ENCODE measurements at regions not wholly inside any gene's neighbourhood (a gene's known extent, or its start where the extent isn't known, plus 50 kb on each side); places are given as distances from the start of the nearest gene placed in this dataset.

DNA sequence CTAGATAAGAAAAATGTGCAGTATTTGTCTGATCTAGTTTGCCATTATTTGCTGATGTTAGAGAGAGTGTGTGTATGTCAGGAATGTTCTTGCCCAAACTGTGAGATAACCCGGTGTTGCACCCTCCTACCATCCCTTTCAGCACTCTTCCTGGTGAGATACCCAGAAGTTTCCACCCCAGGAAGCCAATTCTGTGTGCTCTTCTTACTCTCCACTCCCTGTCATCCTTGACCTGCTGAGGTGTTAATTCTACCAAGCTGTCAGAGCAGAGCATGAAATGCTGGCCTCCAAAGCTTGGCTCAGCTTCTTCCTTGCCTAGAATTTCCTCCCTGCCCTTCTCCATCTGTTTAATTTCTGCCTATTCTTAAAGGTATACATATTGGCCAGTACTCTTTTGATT, 237.3 kb upstream of the CNR1 start:
- Histone ChIP-seq H2AFZ (ENCODE audit: low read length) (no peak overlapping the region), H4K20me1 (ENCODE audit: insufficient read depth, low read length) (no peaks in the 10 kb centered on the region), H3K79me2 (ENCODE audit: insufficient read depth, low read length) (no peaks in the 10 kb centered on the region), H3K27me3 (ENCODE audit: control insufficient read depth in 1 of 2, insufficient read depth in 2 of 2, low read length in 2 of 2) (no peaks in the 10 kb centered on the region), H3K9ac (ENCODE audit: insufficient read depth, low read depth, low read length) (no peak overlapping the region), H3K4me1 (ENCODE audit: insufficient read depth, low read length) (no peaks in the 10 kb centered on the region), H3K4me2 (ENCODE audit: low read depth, low read length) (no peak overlapping the region), H3K27ac (ENCODE audit: extremely low read length, insufficient read depth, low read length) (no peak overlapping the region), H3K9me3 (ENCODE audit: low read length) (no peaks in the 10 kb centered on the region), H3K36me3 (replicated peaks in 1 of 2; ENCODE audit: control insufficient read depth in 1 of 2, insufficient read depth in 2 of 2, low read length in 2 of 2) (no peaks in the 10 kb centered on the region), H3K4me3 (replicated peaks in 1 of 3; ENCODE audit: insufficient read depth in 1 of 3, low read depth in 2 of 3, low read length in 3 of 3) (no peak overlapping the region)
- 0% methylated on average over 1 of the region's 1 CpG for WGBS (ENCODE audit: low lambda C conversion rate)
- DNase-seq (ENCODE audit: low spot score) = no peak
- intact Hi-C loops (cut with micrococcal nuclease; ENCODE audit: unreplicated experiment) (no loop called here), in situ Hi-C loops (cut with HindIII; ENCODE audit: extremely low pct_ligation_motif_present, low pct_unique_long_range_greater_than_20kb) (no loop called here)
- CTCF ChIA-PET (ENCODE audit: low intra/inter-chr PET ratio, low total read pairs) = no interaction called here
- BruUV-seq (replicated peaks) = no TSS peak
- no peak for FAIRE-seq
- no peak for ATAC-seq
- POLR2A ChIA-PET = no interaction called here
- TF ChIP-seq RBAK (CRISPR knock-in tag; IDR thresholded peaks at IDR 0.05) (no peak), MIER2 (CRISPR knock-in tag; IDR thresholded peaks at IDR 0.05) (no peak), JARID2 (CRISPR knock-in tag; IDR thresholded peaks at IDR 0.05; ENCODE audit: insufficient replicate concordance) (no peak), KDM3A (CRISPR knock-in tag; IDR thresholded peaks at IDR 0.05; ENCODE audit: low read depth) (no peak), ZNF367 (CRISPR knock-in tag; IDR thresholded peaks at IDR 0.05; ENCODE audit: borderline replicate concordance) (no peak), ZNF549 (CRISPR knock-in tag; IDR thresholded peaks at IDR 0.05) (no peak), PHF8 (CRISPR knock-in tag; IDR thresholded peaks at IDR 0.05) (no peak), KMT2A (CRISPR knock-in tag; IDR thresholded peaks at IDR 0.05) (no peak), ZSCAN22 (CRISPR knock-in tag; IDR thresholded peaks at IDR 0.05) (no peak), KLF13 (CRISPR knock-in tag; IDR thresholded peaks at IDR 0.05) (no peak), MIXL1 (CRISPR knock-in tag; IDR thresholded peaks at IDR 0.05) (no peak), RFX5 (IDR thresholded peaks at IDR 0.05; ENCODE audit: low read depth, low read length) (no peak), EHMT2 (IDR thresholded peaks at IDR 0.05; ENCODE audit: borderline replicate concordance, low read depth, low read length) (no peak), SP2 (CRISPR knock-in tag; IDR thresholded peaks at IDR 0.05) (no peak), NCOA5 (CRISPR knock-in tag; IDR thresholded peaks at IDR 0.05) (no peak), SRSF4 (IDR thresholded peaks at IDR 0.05; ENCODE audit: low read depth, low read length, poor library complexity, severe bottlenecking) (no peak)
- TF ChIP-seq, protein P1, sequence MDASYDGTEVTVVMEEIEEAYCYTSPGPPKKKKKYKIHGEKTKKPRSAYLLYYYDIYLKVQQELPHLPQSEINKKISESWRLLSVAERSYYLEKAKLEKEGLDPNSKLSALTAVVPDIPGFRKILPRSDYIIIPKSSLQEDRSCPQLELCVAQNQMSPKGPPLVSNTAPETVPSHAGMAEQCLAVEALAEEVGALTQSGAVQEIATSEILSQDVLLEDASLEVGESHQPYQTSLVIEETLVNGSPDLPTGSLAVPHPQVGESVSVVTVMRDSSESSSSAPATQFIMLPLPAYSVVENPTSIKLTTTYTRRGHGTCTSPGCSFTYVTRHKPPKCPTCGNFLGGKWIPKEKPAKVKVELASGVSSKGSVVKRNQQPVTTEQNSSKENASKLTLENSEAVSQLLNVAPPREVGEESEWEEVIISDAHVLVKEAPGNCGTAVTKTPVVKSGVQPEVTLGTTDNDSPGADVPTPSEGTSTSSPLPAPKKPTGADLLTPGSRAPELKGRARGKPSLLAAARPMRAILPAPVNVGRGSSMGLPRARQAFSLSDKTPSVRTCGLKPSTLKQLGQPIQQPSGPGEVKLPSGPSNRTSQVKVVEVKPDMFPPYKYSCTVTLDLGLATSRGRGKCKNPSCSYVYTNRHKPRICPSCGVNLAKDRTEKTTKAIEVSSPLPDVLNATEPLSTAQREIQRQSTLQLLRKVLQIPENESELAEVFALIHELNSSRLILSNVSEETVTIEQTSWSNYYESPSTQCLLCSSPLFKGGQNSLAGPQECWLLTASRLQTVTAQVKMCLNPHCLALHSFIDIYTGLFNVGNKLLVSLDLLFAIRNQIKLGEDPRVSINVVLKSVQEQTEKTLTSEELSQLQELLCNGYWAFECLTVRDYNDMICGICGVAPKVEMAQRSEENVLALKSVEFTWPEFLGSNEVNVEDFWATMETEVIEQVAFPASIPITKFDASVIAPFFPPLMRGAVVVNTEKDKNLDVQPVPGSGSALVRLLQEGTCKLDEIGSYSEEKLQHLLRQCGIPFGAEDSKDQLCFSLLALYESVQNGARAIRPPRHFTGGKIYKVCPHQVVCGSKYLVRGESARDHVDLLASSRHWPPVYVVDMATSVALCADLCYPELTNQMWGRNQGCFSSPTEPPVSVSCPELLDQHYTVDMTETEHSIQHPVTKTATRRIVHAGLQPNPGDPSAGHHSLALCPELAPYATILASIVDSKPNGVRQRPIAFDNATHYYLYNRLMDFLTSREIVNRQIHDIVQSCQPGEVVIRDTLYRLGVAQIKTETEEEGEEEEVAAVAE (CRISPR knock-in tag; IDR thresholded peaks at IDR 0.05; ENCODE audit: borderline replicate concordance) = no peak
- TF ChIP-seq, protein P2, sequence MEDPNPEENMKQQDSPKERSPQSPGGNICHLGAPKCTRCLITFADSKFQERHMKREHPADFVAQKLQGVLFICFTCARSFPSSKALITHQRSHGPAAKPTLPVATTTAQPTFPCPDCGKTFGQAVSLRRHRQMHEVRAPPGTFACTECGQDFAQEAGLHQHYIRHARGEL (CRISPR knock-in tag; IDR thresholded peaks at IDR 0.05) = no peak
- TF ChIP-seq, protein P3, sequence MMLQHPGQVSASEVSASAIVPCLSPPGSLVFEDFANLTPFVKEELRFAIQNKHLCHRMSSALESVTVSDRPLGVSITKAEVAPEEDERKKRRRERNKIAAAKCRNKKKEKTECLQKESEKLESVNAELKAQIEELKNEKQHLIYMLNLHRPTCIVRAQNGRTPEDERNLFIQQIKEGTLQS (CRISPR knock-in tag; IDR thresholded peaks at IDR 0.05) = no peak
- TF ChIP-seq, protein P4, sequence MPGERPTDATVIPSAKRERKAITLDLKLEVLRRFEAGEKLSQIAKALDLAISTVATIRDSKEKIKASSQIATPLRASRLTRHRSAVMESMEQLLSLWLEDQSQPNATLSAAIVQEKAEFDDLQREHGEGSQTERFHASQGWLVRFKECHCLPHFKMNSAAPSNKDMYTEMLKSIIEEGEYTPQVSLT (CRISPR knock-in tag; IDR thresholded peaks at IDR 0.05; ENCODE audit: borderline replicate concordance, low read depth) = no peak
